AG04450 (cell line): ENCODE measurements at regions not wholly inside any gene's neighbourhood (a gene's known extent, or its start where the extent isn't known, plus 50 kb on each side); places are given as distances from the start of the nearest gene placed in this dataset.

Experiments used
- CTCF ChIA-PET: fragments of 300-600, 350-600 bp; formaldehyde crosslinking; extraction: SDS; loops from one replicate; lab custom pipeline; 2022; ENCODE audit warnings: antibody characterized with exemption, inconsistent platforms; lab: Charles Lee
- POLR2A ChIA-PET: fragments of 350-600 bp; formaldehyde crosslinking; extraction: SDS; loops from one replicate; lab custom pipeline; 2021; ENCODE audit warnings: antibody characterized with exemption, inconsistent platforms; lab: Yijun Ruan, JAX
- DNase-seq: peaks from one replicate; pipeline ENCODE4 v3.0.0-alpha.2; 2011; ENCODE audit warnings: low read depth, low spot score
- H3K27ac ChIP-seq: one replicate; pipeline ENCODE4 v1.5.1; 2012; ENCODE audit warnings: low read depth, low read length, control low read depth
- H3K27me3 ChIP-seq: one replicate; pipeline ENCODE4 v1.6.0; 2012; ENCODE audit warnings: low read length; ENCODE audit not compliant: control insufficient read depth, insufficient read depth
- H3K4me3 ChIP-seq: 2 replicates; pipeline ENCODE4 v1.5.1; 2011; ENCODE audit warnings: mild to moderate bottlenecking, low read depth, low read length, control low read depth
- H3K9me3 ChIP-seq: 2 replicates; pipeline ENCODE4 v1.5.1; 2012; ENCODE audit warnings: low read length; ENCODE audit not compliant: control insufficient read depth, insufficient read depth
- CTCF ChIP-seq: IDR thresholded peaks from 2 replicates; pipeline ENCODE4 v1.5.1; 2011; ENCODE audit warnings: low read depth, low read length, control low read depth, inconsistent platforms

GRCh38 chr20:11162026-11162775, 488.4 kb upstream of the JAG1 start:
- no peaks in the 10 kb centered on the region for H3K27me3 ChIP-seq
- CTCF ChIA-PET = interaction anchor here (0.5 kb wide), 1 partner anchor 634 kb away, joined by 4 read pairs; no protein-coding TSS in a partner anchor
- DNase-seq = no peak
- no peak overlapping the region for H3K4me3 ChIP-seq
- POLR2A ChIA-PET = no interaction called here
- no peaks in the 10 kb centered on the region for H3K9me3 ChIP-seq
- H3K27ac ChIP-seq = no peak overlapping the region
- TF ChIP-seq CTCF = no peak

GRCh38 chr20:11165789-11166188, 492.0 kb upstream of the JAG1 start:
- Histone ChIP-seq H3K4me3 (no peak overlapping the region), H3K9me3 (no peaks in the 10 kb centered on the region), H3K27me3 (no peaks in the 10 kb centered on the region), H3K27ac (no peak overlapping the region)
- DNase-seq = no peak
- ChIA-PET CTCF (no interaction called here), POLR2A (no interaction called here)
- no peak for TF ChIP-seq CTCF

- Histone ChIP-seq H3K27ac (no peak overlapping the region), H3K4me3 (no peak overlapping the region), H3K27me3 (no peaks in the 10 kb centered on the region), H3K9me3 (no peaks in the 10 kb centered on the region)
- DNase-seq = no peak
- POLR2A ChIA-PET = no interaction called here
- TF ChIP-seq CTCF = no peak
- CTCF ChIA-PET = no interaction called here
These were observed 492.9 kb upstream of the JAG1 start for GRCh38 chr20:11166712-11167111.

GRCh38 chr20:11168026-11168425, 494.2 kb upstream of the JAG1 start:
- ChIA-PET CTCF (no interaction called here), POLR2A (interaction anchor here (1.0 kb wide), 1 partner anchor 494 kb away, joined by 4 read pairs; the partner anchor contains the start of gene JAG1)
- Histone ChIP-seq H3K4me3 (no peak overlapping the region), H3K27ac (no peak overlapping the region), H3K9me3 (no peaks in the 10 kb centered on the region), H3K27me3 (no peaks in the 10 kb centered on the region)
- TF ChIP-seq CTCF = no peak
- DNase-seq = no peak

- no peaks in the 10 kb centered on the region for H3K9me3 ChIP-seq
- ChIA-PET POLR2A (no interaction called here), CTCF (interaction anchor here (1.1 kb wide), 1 partner anchor 495 kb away, joined by 4 read pairs; no protein-coding TSS in a partner anchor)
- TF ChIP-seq CTCF = no peak
- H3K27me3 ChIP-seq = no peaks in the 10 kb centered on the region
- DNase-seq = no peak
- no peak overlapping the region for H3K4me3 ChIP-seq
- H3K27ac ChIP-seq = no peak overlapping the region
These were observed 496.2 kb upstream of the JAG1 start for GRCh38 chr20:11170025-11170424.
